Breast epithelium (tissue), 4 donors: ENCODE measurements at regions not wholly inside any gene's neighbourhood (a gene's known extent, or its start where the extent isn't known, plus 50 kb on each side); places are given as distances from the start of the nearest gene placed in this dataset.

Experiments used
- DNase-seq, 2 donors: peaks; one replicate each; pipeline ENCODE4 v3.0.0-alpha.2; 2019; ENCODE audit warnings: low spot score in 2 of 2
- H3K27ac ChIP-seq, 2 donors: fragments of 200-600 bp; sonication (generic) in 1 of 2; one replicate each; pipeline ENCODE4 v1.5.1; 2016 to 2019; ENCODE audit warnings: mild to moderate bottlenecking in 1 of 2
- H3K27me3 ChIP-seq, 2 donors: fragments of 200-600 bp; sonication (generic) in 1 of 2; one replicate each; pipeline versions ENCODE4 v1.5.1 to v1.6.0; 2017 to 2019; ENCODE audit warnings: control low read depth in 1 of 2, mild to moderate bottlenecking in 1 of 2
- H3K36me3 ChIP-seq: fragments of 200-600 bp; one replicate; pipeline ENCODE4 v1.5.1; 2019
- H3K4me1 ChIP-seq, 2 donors: fragments of 200-600 bp; sonication (generic); one replicate each; pipeline ENCODE4 v1.5.1; 2016 to 2019; ENCODE audit warnings: control low read depth in 1 of 2
- H3K4me3 ChIP-seq, 3 donors: fragments of 200-600 bp; sonication (generic); 1 replicate in 2 of 3; 2 replicates in 1 of 3; pipeline ENCODE4 v1.5.1; 2016 to 2019; ENCODE audit warnings: mild to moderate bottlenecking in 3 of 3, moderate library complexity in 2 of 3
- H3K9me3 ChIP-seq, 2 donors: fragments of 200-600 bp; sonication (generic) in 1 of 2; one replicate each; pipeline ENCODE4 v1.5.1; 2016 to 2019; ENCODE audit warnings: control low read depth in 1 of 2
- POLR2A ChIP-seq: fragments of 450-650 bp; IDR thresholded peaks from one replicate; pipeline ENCODE4 v1.6.1; 2016; ENCODE audit warnings: antibody characterized with exemption, mild to moderate bottlenecking, moderate library complexity
- POLR2AphosphoS5 ChIP-seq, 3 donors: sonication (generic); formaldehyde crosslinking; IDR thresholded peaks; one replicate each; pipeline ENCODE4 v1.6.1; 2017; ENCODE audit warnings: antibody characterized with exemption in 3 of 3
- intact Hi-C: fragments of 100-400 bp; cut with DNase I; formaldehyde crosslinking; loops from one replicate; pipeline ENCODE4 v1.15.1; 2023; ENCODE audit warnings: low total_unique reads
- TF ChIP-seq, protein P1 (sequence below), 3 donors: fragments of 450-650 bp; IDR thresholded peaks; one replicate each; pipeline ENCODE4 v1.5.1; 2016 to 2017; ENCODE audit warnings: antibody characterized with exemption in 3 of 3, mild to moderate bottlenecking in 3 of 3, moderate library complexity in 3 of 3

DNA sequence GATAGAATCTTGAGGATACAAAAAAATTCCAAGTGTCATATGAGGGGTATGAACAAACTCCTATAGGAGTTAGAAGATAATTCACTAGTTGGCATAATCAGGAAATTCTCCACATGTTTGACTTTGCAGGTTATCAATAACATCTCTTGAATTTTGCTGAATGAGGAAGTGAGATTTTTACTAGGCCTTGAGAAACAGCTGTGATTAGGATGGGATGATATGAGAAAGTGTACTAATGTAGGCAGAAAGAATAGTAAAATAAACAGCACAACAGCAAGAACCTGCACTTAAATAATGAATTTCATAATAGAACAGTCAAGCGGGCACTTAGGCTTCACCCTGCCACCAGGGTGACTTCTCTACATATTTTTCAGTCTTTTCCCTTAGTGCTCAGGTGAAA lies 570.8 kb upstream of the CRIM1 start:
- TF ChIP-seq POLR2A (no peak), POLR2AphosphoS5 (IDR thresholded peaks at IDR 0.05) (no peak)
- TF ChIP-seq, protein P1, sequence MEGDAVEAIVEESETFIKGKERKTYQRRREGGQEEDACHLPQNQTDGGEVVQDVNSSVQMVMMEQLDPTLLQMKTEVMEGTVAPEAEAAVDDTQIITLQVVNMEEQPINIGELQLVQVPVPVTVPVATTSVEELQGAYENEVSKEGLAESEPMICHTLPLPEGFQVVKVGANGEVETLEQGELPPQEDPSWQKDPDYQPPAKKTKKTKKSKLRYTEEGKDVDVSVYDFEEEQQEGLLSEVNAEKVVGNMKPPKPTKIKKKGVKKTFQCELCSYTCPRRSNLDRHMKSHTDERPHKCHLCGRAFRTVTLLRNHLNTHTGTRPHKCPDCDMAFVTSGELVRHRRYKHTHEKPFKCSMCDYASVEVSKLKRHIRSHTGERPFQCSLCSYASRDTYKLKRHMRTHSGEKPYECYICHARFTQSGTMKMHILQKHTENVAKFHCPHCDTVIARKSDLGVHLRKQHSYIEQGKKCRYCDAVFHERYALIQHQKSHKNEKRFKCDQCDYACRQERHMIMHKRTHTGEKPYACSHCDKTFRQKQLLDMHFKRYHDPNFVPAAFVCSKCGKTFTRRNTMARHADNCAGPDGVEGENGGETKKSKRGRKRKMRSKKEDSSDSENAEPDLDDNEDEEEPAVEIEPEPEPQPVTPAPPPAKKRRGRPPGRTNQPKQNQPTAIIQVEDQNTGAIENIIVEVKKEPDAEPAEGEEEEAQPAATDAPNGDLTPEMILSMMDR (IDR thresholded peaks at IDR 0.05) = no peak

DNA sequence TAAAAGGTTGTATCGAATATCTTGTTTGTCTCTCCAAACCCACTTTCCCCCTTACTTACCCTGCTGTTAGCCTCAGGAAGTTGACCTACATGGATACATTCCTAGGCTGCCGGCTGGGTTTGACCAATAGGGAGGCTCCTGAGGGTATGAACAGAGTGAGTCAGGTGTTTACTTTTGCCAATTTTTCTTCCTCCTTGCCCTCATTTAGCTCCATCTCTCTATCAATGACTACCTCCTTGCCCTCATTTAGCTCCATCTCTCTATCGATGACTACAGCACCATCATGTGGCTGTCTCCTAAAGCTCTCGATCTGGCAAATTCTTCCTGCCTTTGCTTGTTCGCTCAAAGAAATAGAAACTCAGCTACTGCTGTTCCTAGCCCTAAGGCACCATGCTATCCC lies 571.9 kb upstream of the CRIM1 start:
- TF ChIP-seq, protein P1 (IDR thresholded peaks at IDR 0.05) = no peak
- TF ChIP-seq POLR2A = no peak
- TF ChIP-seq POLR2AphosphoS5 (IDR thresholded peaks at IDR 0.05) = no peak
- Histone ChIP-seq H3K4me3 (no peak overlapping the region), H3K4me1 (no peaks in the 10 kb centered on the region), H3K27ac (no peak overlapping the region), H3K36me3 (no peaks in the 10 kb centered on the region), H3K27me3 (no peaks in the 10 kb centered on the region), H3K9me3 (peaks cover 0 to 14% of the 10 kb centered on the region in 2 donors)
- intact Hi-C loops = no loop called here
- DNase-seq = no peak

More for the DNA sequence above, 570.8 kb upstream of the CRIM1 start:
- Histone ChIP-seq H3K4me1 (no peaks in the 10 kb centered on the region), H3K36me3 (no peaks in the 10 kb centered on the region), H3K27me3 (no peaks in the 10 kb centered on the region), H3K4me3 (no peak overlapping the region), H3K9me3 (peaks cover 0 to 14% of the 10 kb centered on the region in 2 donors), H3K27ac (no peak overlapping the region)
- intact Hi-C loops = no loop called here
- DNase-seq = no peak

DNA sequence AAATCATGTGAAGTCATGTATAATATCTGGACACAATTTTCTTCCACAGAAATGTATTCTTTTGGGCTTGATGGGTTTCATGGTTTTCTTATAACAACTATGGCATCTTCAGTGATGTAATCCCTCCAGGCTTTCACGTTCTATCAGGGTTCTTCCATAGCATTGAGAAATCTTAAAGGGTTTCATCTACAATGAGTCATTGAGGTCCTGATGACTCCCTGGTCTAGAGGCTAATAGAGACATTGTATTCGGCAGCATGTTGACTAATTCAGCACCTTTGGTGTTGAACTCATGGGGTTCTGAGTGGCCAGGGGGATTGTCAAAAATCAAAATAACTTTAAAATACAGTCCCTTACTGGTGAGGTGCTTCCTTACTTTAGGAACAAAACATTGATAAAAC lies 614.0 kb upstream of the CRIM1 start:
- H3K4me3 ChIP-seq = no peak overlapping the region
- TF ChIP-seq, protein P1 (IDR thresholded peaks at IDR 0.05) = no peak
- intact Hi-C loops = no loop called here
- no peaks in the 10 kb centered on the region for H3K4me1 ChIP-seq
- no peaks in the 10 kb centered on the region for H3K36me3 ChIP-seq
- no peak overlapping the region for H3K27ac ChIP-seq
- H3K9me3 ChIP-seq = no peaks in the 10 kb centered on the region
- DNase-seq = no peak
- H3K27me3 ChIP-seq = no peaks in the 10 kb centered on the region

DNA sequence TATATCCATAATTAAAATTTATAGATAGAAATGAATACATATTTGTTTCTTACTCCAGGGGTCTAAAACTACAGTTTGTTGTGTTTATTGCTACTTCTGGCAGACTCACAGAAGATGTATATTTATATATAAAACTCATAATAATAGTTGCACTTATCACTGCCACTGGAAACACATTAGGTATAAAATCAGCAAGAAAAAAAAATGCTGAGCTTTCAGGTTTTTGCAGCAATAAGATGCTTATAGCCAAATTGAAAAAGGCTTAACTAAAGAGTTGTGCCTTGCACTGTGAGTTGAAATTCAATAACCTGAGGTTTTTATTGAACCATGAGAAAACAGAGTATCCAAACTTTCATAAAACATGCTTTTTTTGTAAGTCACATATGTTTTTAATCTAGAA lies 623.9 kb upstream of the CRIM1 start:
- Histone ChIP-seq H3K36me3 (no peaks in the 10 kb centered on the region), H3K27ac (no peak overlapping the region), H3K4me3 (no peak overlapping the region), H3K27me3 (no peaks in the 10 kb centered on the region), H3K4me1 (no peaks in the 10 kb centered on the region), H3K9me3 (no peaks in the 10 kb centered on the region)
- TF ChIP-seq, protein P1 (IDR thresholded peaks at IDR 0.05) = no peak
- TF ChIP-seq POLR2A (no peak), POLR2AphosphoS5 (IDR thresholded peaks at IDR 0.05) (no peak)
- no peak for DNase-seq
- intact Hi-C loops = no loop called here

DNA sequence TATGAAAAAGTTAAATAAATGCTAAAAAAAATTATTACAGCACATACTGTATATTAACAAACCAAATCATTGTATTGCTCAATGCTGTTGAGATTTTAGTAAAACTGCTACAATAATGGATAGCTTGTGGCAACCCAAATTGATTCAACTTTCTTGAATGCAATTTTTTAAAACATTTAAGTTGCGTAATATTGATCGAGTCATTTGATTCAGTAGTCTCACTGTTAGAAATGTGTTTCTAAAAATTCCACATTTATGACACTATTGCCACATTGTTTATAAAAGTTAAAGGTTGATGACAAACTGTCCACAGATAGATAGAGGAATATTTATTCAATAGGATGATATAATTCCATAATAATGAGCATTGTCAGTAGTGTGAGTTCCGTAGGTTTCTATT lies 640.7 kb upstream of the CRIM1 start:
- TF ChIP-seq, protein P1 (IDR thresholded peaks at IDR 0.05) = no peak
- TF ChIP-seq POLR2A = no peak
- no peak for TF ChIP-seq POLR2AphosphoS5 (IDR thresholded peaks at IDR 0.05)
- Histone ChIP-seq H3K27me3 (no peaks in the 10 kb centered on the region), H3K4me3 (no peak overlapping the region), H3K36me3 (no peaks in the 10 kb centered on the region), H3K9me3 (no peaks in the 10 kb centered on the region), H3K27ac (no peak overlapping the region), H3K4me1 (no peaks in the 10 kb centered on the region)
- intact Hi-C loops = no loop called here
- DNase-seq = no peak
